Right lobe of liver (tissue), 6 donors: ENCODE measurements at regions not wholly inside any gene's neighbourhood (a gene's known extent, or its start where the extent isn't known, plus 50 kb on each side); places are given as distances from the start of the nearest gene placed in this dataset.

Source experiments
- ATAC-seq, 4 donors: fragments of 200-7000 bp; cut with Tn5 transposase; one replicate each; pipeline ENCODE4 v1.9.1; 2020; ENCODE audit warnings: mild to moderate bottlenecking in 4 of 4, moderate library complexity in 4 of 4
- DNase-seq, 3 donors: peaks; one replicate each; pipeline ENCODE4 v3.0.0-alpha.2; 2020
- H3K27ac ChIP-seq, 3 donors: fragments of 200-600 bp; one replicate each; pipeline ENCODE4 v1.8.0; 2022
- H3K27me3 ChIP-seq, 2 donors: fragments of 200-600 bp; one replicate each; pipeline ENCODE4 v1.8.0; 2022
- H3K36me3 ChIP-seq, 4 donors: fragments of 200-600 bp; sonication (generic) in 1 of 4; one replicate each; pipeline versions ENCODE4 v1.5.1 to v1.8.0; 2017 to 2022; ENCODE audit warnings: control low read depth in 1 of 4
- H3K4me1 ChIP-seq, 4 donors: fragments of 200-600 bp; sonication (generic) in 1 of 4; one replicate each; pipeline versions ENCODE4 v1.5.1 to v1.8.0; 2017 to 2022; ENCODE audit warnings: control low read depth in 1 of 4
- H3K4me3 ChIP-seq, 3 donors: fragments of 200-600 bp; one replicate each; pipeline ENCODE4 v1.8.0; 2022
- H3K9me3 ChIP-seq, 4 donors: fragments of 200-600 bp; sonication (generic) in 1 of 4; one replicate each; pipeline versions ENCODE4 v1.5.1 to v1.8.0; 2017 to 2022; ENCODE audit warnings: control low read depth in 1 of 4
- POLR2A ChIP-seq: fragments of 450-650 bp; IDR thresholded peaks from one replicate; pipeline ENCODE4 v1.6.1; 2017; ENCODE audit warnings: antibody characterized with exemption, mild to moderate bottlenecking
- WGBS: methylation state at CpG from one replicate; pipeline ENCODE4 v1.1.6; 2018; ENCODE audit warnings: low coverage, low lambda C conversion rate; ENCODE audit not compliant: insufficient coverage; ENCODE audit errors: missing lambda C conversion rate; 5-methylcytosine and 5-hydroxymethylcytosine counted together
- intact Hi-C, 2 donors: fragments of 100-400 bp; cut with DNase I; formaldehyde crosslinking; loops; one replicate each; pipeline versions ENCODE4 v1.11.2 to v1.14.1; 2022
- TF ChIP-seq, protein P1 (sequence below), 4 donors: fragments of 200-600 bp in 3 of 4; fragments of 450-650 bp in 1 of 4; IDR thresholded peaks; one replicate each; pipeline versions ENCODE4 v1.5.1 to v1.8.0; 2016 to 2022; ENCODE audit warnings: antibody characterized with exemption in 4 of 4, mild to moderate bottlenecking in 2 of 4
- donor health status: DM: no; HTN: yes; CAD: no.
- donor health status: DM: no; HTN: no; CAD: no.
- donor health status: DM: no; HTN: no; CAD: no.
- donor health status: DM: no; HTN: yes; CAD: no.
- donor health status: DM: no; HTN: yes; CAD: no.

DNA sequence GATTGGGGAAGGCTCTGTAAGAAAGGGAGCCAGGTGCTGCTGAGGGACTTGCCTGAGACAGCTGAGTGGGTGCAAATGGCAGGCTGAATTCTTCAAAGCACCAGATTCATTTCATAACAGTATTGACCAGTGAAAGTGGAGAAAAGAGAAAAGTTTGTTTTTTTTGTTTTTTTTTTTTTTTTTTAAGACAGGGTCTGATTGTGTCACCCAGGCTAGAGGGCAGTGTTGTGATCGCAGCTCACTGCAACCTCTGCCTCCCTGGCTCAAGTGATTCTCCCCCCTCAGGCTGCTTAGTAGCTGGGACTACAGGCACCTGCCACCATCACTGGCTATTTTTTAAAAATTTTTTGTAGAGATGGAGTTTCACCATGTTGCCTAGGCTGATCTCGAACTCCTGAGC is 494.0 kb downstream of the MIAT start:
- WGBS: 30% methylated on average over 2 of the region's 2 CpGs
- Histone ChIP-seq H3K4me1 (peaks cover 0 to 18% (median 0%) of the 10 kb centered on the region in 4 donors), H3K27ac (no peak overlapping the region), H3K9me3 (no peaks in the 10 kb centered on the region), H3K27me3 (no peaks in the 10 kb centered on the region), H3K4me3 (no peak overlapping the region), H3K36me3 (no peaks in the 10 kb centered on the region)
- TF ChIP-seq, protein P1, sequence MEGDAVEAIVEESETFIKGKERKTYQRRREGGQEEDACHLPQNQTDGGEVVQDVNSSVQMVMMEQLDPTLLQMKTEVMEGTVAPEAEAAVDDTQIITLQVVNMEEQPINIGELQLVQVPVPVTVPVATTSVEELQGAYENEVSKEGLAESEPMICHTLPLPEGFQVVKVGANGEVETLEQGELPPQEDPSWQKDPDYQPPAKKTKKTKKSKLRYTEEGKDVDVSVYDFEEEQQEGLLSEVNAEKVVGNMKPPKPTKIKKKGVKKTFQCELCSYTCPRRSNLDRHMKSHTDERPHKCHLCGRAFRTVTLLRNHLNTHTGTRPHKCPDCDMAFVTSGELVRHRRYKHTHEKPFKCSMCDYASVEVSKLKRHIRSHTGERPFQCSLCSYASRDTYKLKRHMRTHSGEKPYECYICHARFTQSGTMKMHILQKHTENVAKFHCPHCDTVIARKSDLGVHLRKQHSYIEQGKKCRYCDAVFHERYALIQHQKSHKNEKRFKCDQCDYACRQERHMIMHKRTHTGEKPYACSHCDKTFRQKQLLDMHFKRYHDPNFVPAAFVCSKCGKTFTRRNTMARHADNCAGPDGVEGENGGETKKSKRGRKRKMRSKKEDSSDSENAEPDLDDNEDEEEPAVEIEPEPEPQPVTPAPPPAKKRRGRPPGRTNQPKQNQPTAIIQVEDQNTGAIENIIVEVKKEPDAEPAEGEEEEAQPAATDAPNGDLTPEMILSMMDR (IDR thresholded peaks at IDR 0.05): peak in 2 of 4 donors; percentile 14
- no peak for TF ChIP-seq POLR2A
- no peak for DNase-seq
- peak in 2 of 4 donors; percentile 27 to 29 for ATAC-seq
- intact Hi-C loops: no loop called here

DNA sequence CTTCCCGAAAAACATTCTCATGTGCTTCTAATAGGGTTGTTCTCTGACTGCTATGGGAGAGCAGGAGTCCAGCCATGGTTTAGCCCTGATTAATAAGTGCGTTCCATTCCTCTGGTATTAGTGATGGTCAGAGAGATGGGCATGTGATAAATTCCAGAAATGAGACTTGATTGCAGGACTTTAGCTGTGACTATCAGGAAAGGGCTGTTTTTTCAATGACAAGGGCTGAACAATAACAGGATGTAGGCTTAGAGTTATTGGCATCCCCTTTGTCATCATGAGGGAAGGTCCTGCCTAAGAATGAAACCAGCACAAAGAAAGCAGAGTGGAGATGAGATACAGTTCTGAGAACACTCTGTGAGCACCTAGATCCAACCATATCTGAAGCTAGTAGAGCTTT is 494.6 kb downstream of the MIAT start:
- Histone ChIP-seq H3K27me3 (no peaks in the 10 kb centered on the region), H3K9me3 (no peaks in the 10 kb centered on the region), H3K36me3 (no peaks in the 10 kb centered on the region), H3K4me3 (no peak overlapping the region), H3K27ac (no peak overlapping the region), H3K4me1 (peaks cover 0 to 18% (median 0%) of the 10 kb centered on the region in 4 donors)
- DNase-seq (no peak), ATAC-seq (peak in 1 of 4 donors; percentile 48)
- 55% methylated on average over 2 of the region's 2 CpGs for WGBS
- TF ChIP-seq, protein P1 (IDR thresholded peaks at IDR 0.05): no peak
- no peak for TF ChIP-seq POLR2A
- intact Hi-C loops: no loop called here

DNA sequence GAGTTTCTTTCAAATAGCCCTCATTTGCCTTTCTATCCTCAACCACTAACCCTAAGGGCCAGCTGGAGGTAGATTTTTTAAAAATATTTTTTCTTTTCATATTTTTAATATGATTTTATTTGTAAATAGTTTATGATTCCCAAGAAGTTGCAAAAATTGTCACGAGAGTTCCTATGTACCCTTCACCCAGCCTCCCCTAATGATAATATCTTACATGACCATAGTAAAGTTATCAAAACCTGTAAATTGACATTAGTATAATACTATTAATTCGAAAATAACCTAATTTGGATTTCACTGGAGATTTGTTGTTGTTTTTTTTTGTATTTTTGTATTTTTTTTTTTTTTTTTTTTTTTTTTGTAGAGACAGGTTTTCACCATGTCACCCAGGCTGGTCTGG is 495.5 kb downstream of the MIAT start:
- TF ChIP-seq, protein P1 (IDR thresholded peaks at IDR 0.05): no peak
- no peak for TF ChIP-seq POLR2A
- intact Hi-C loops: no loop called here
- WGBS: 57% methylated on average over 2 of the region's 2 CpGs
- ATAC-seq (no peak), DNase-seq (no peak)
- Histone ChIP-seq H3K27ac (no peak overlapping the region), H3K27me3 (no peaks in the 10 kb centered on the region), H3K9me3 (no peaks in the 10 kb centered on the region), H3K36me3 (no peaks in the 10 kb centered on the region), H3K4me1 (peaks cover 0 to 14% (median 0%) of the 10 kb centered on the region in 4 donors), H3K4me3 (no peak overlapping the region)

DNA sequence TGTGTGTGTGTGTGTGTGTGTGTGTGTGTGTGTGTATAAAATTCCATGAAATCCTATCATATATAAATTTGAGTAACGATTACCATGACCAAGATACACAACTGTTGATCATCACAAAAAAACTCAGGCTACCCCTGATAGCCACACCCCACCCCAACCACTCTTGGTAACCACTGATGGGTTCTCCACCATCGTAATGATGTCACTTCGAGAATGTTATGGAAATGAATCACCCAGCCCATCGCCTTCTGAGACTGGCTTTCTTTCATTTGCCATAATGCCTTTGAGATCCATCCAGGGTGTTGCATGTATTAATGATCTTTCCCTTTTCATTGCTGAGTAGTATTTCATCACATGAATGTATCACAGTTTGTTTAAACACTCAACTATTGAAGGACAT is 496.0 kb downstream of the MIAT start:
- 73% methylated on average over 1 of the region's 4 CpGs for WGBS
- Histone ChIP-seq H3K27ac (no peak overlapping the region), H3K36me3 (no peaks in the 10 kb centered on the region), H3K4me1 (peaks cover 0 to 11% (median 0%) of the 10 kb centered on the region in 4 donors), H3K27me3 (no peaks in the 10 kb centered on the region), H3K9me3 (no peaks in the 10 kb centered on the region), H3K4me3 (no peak overlapping the region)
- DNase-seq: no peak
- ATAC-seq: no peak
- TF ChIP-seq POLR2A: no peak
- TF ChIP-seq, protein P1 (IDR thresholded peaks at IDR 0.05): no peak
- intact Hi-C loops: no loop called here

DNA sequence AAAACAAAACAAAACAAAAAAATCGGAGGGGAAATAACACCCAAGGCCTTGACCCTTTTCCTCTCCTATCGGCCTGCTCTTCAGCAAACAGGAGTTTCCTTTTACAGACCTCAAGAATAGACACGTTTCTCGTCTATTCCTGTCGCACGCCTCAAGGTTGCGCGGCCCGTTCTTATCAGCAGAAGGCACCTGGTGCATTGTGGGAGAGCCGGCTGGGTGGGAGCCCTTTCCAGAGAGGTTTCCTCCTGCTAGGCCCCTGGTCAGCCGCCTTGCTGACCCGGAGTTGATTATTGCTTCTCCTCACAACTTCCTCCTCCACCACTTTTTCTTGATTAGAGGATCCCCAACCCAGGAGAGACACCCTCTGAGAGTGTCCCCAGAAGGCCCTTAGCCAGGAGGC is 497.3 kb downstream of the MIAT start:
- H3K36me3 ChIP-seq: no peaks in the 10 kb centered on the region
- H3K4me1 ChIP-seq: peaks cover 0 to 9% (median 0%) of the 10 kb centered on the region in 4 donors
- ATAC-seq (peak; percentile 42 to 79 (median 56)), DNase-seq (peak in 1 of 3 donors; percentile 29)
- H3K27me3 ChIP-seq: no peaks in the 10 kb centered on the region
- H3K27ac ChIP-seq: no peak overlapping the region
- 37% methylated on average over 7 of the region's 12 CpGs for WGBS
- intact Hi-C loops: no loop called here
- TF ChIP-seq, protein P1 (IDR thresholded peaks at IDR 0.05): no peak
- TF ChIP-seq POLR2A: no peak
- no peak overlapping the region for H3K4me3 ChIP-seq
- H3K9me3 ChIP-seq: no peaks in the 10 kb centered on the region
